H9 (cell line): ENCODE measurements at regions not wholly inside any gene's neighbourhood (a gene's known extent, or its start where the extent isn't known, plus 50 kb on each side); places are given as distances from the start of the nearest gene placed in this dataset.

Experiments used
- DNase-seq: peaks from one replicate; pipeline ENCODE4 v3.0.0-alpha.2; 2017
- H2AFZ ChIP-seq: one replicate; pipeline ENCODE4 v1.6.1; 2013; ENCODE audit warnings: mild to moderate bottlenecking, low read length, control low read depth, moderate library complexity
- H2AK5ac ChIP-seq: 2 replicates; pipeline ENCODE4 v1.6.1; 2013; ENCODE audit warnings: low read length, control low read depth, mixed read lengths; ENCODE audit not compliant: insufficient read length
- H2BK120ac ChIP-seq: one replicate; pipeline ENCODE4 v1.6.1; 2013; ENCODE audit warnings: low read depth, mild to moderate bottlenecking, low read length, control low read depth, inconsistent platforms; ENCODE audit not compliant: poor library complexity, severe bottlenecking
- H2BK12ac ChIP-seq: 2 replicates; pipeline ENCODE4 v1.6.1; 2013; ENCODE audit warnings: low read length, control low read depth, mixed read lengths, low read depth; ENCODE audit not compliant: insufficient read length
- H2BK15ac ChIP-seq: 2 replicates; pipeline ENCODE4 v1.6.1; 2013; ENCODE audit warnings: low read depth, low read length, control low read depth
- H2BK20ac ChIP-seq: one replicate; pipeline ENCODE4 v1.6.1; 2013; ENCODE audit warnings: low read depth, mild to moderate bottlenecking, low read length, control low read depth, inconsistent platforms; ENCODE audit not compliant: poor library complexity, severe bottlenecking
- H2BK5ac ChIP-seq: 2 replicates; pipeline ENCODE4 v1.6.1; 2013; ENCODE audit warnings: low read length, control low read depth, mixed read lengths; ENCODE audit not compliant: insufficient read length
- H3K14ac ChIP-seq: 2 replicates; pipeline ENCODE4 v1.6.1; 2013; ENCODE audit warnings: low read length, control low read depth; ENCODE audit not compliant: insufficient read depth
- H3K18ac ChIP-seq: 2 replicates; pipeline ENCODE4 v1.6.1; 2013; ENCODE audit warnings: low read depth, mild to moderate bottlenecking, mixed read lengths, low read length, control low read depth; ENCODE audit not compliant: insufficient read length
- H3K23ac ChIP-seq: 2 replicates; pipeline ENCODE4 v1.6.1; 2013; ENCODE audit warnings: low read length, control low read depth, mixed read lengths, low read depth; ENCODE audit not compliant: insufficient read length
- H3K23me2 ChIP-seq: 2 replicates; pipeline ENCODE4 v1.6.1; 2013; ENCODE audit warnings: low read depth, mild to moderate bottlenecking, mixed read lengths, low read length, control low read depth; ENCODE audit not compliant: insufficient read length, poor library complexity, severe bottlenecking
- H3K27ac ChIP-seq: 2 replicates; pipeline ENCODE4 v1.5.1; 2013; ENCODE audit warnings: low read length, control low read depth, mixed read lengths, low read depth; ENCODE audit not compliant: insufficient read length
- H3K27me3 ChIP-seq: 2 replicates; pipeline ENCODE4 v1.6.1; 2013; ENCODE audit warnings: low read length, control low read depth, inconsistent platforms; ENCODE audit not compliant: insufficient read depth
- H3K4ac ChIP-seq: 2 replicates; pipeline ENCODE4 v1.6.1; 2013; ENCODE audit warnings: low read depth, mild to moderate bottlenecking, control low read depth, inconsistent platforms, low read length, moderate library complexity
- H3K4me1 ChIP-seq: 2 replicates; pipeline ENCODE4 v1.6.1; 2013; ENCODE audit warnings: low read length, control low read depth, inconsistent platforms; ENCODE audit not compliant: insufficient read depth
- H3K4me2 ChIP-seq: 2 replicates; pipeline ENCODE4 v1.6.1; 2013; ENCODE audit warnings: low read length, control low read depth, mixed read lengths; ENCODE audit not compliant: insufficient read length, insufficient read depth
- H3K56ac ChIP-seq: 2 replicates; pipeline ENCODE4 v1.6.1; 2013; ENCODE audit warnings: low read depth, mild to moderate bottlenecking, mixed read lengths, low read length, control low read depth; ENCODE audit not compliant: insufficient read length
- H3K79me1 ChIP-seq: 2 replicates; pipeline ENCODE4 v1.6.1; 2013; ENCODE audit warnings: low read depth, mild to moderate bottlenecking, moderate library complexity, low read length, control low read depth, inconsistent platforms; ENCODE audit not compliant: insufficient read depth, poor library complexity, severe bottlenecking
- H3K79me2 ChIP-seq: 2 replicates; pipeline ENCODE4 v1.6.1; 2013; ENCODE audit warnings: low read length, control low read depth, inconsistent platforms; ENCODE audit not compliant: insufficient read depth
- H3K9ac ChIP-seq: 2 replicates; pipeline ENCODE4 v1.6.1; 2013; ENCODE audit warnings: low read length, control low read depth, mixed read lengths; ENCODE audit not compliant: insufficient read length; ENCODE audit errors: extremely low read depth
- H3K9me3 ChIP-seq: one replicate; pipeline ENCODE4 v1.6.1; 2013; ENCODE audit warnings: low read depth, low read length, inconsistent platforms; ENCODE audit not compliant: control insufficient read depth
- H3T11ph ChIP-seq: one replicate; pipeline ENCODE4 v1.6.1; 2013; ENCODE audit warnings: mild to moderate bottlenecking, low read length, control low read depth, inconsistent platforms
- H4K20me1 ChIP-seq: one replicate; pipeline ENCODE4 v1.6.1; 2013; ENCODE audit not compliant: control insufficient read depth, insufficient read length, insufficient read depth
- H4K5ac ChIP-seq: 2 replicates; pipeline ENCODE4 v1.6.1; 2013; ENCODE audit warnings: low read depth, mild to moderate bottlenecking, mixed read lengths, low read length, control low read depth; ENCODE audit not compliant: insufficient read length
- H4K8ac ChIP-seq: replicated peaks from 2 replicates; pipeline ENCODE4 v1.6.1; 2013; ENCODE audit warnings: low read length, control low read depth, mixed read lengths, low read depth; ENCODE audit not compliant: insufficient read length
- H4K91ac ChIP-seq: 2 replicates; pipeline ENCODE4 v1.6.1; 2013; ENCODE audit warnings: low read depth, mild to moderate bottlenecking, moderate library complexity, mixed read lengths, low read length, control low read depth; ENCODE audit not compliant: insufficient read length
- H3K27ac Mint-ChIP-seq, 3 experiments: 2 replicates in 2 of 3; 3 replicates in 1 of 3; pipeline ENCODE4 v1.8.0; 2020 to 2021; ENCODE audit warnings: mixed read lengths in 3 of 3, mild to moderate bottlenecking in 1 of 3, moderate library complexity in 1 of 3
- H3K27me3 Mint-ChIP-seq: 2 replicates; pipeline ENCODE4 v1.8.0; 2021; ENCODE audit warnings: low read depth, mild to moderate bottlenecking, moderate library complexity, mixed read lengths
- H3K36me3 Mint-ChIP-seq, 3 experiments: 2 replicates in 2 of 3; 3 replicates in 1 of 3; pipeline ENCODE4 v1.8.0; 2020 to 2021; ENCODE audit warnings: low read depth in 3 of 3, mixed read lengths in 3 of 3; ENCODE audit not compliant: insufficient read depth in 1 of 3
- H3K4me1 Mint-ChIP-seq, 2 experiments: 2 replicates each; pipeline ENCODE4 v1.8.0; 2020; ENCODE audit warnings: mixed read lengths in 2 of 2
- H3K4me3 Mint-ChIP-seq, 2 experiments: 2 replicates in 1 of 2; 3 replicates in 1 of 2; pipeline ENCODE4 v1.8.0; 2020 to 2021; ENCODE audit warnings: mild to moderate bottlenecking in 2 of 2, mixed read lengths in 2 of 2, moderate library complexity in 1 of 2
- H3K9me3 Mint-ChIP-seq, 2 experiments: 2 replicates in 1 of 2; 3 replicates in 1 of 2; pipeline ENCODE4 v1.8.0; 2020; ENCODE audit warnings: mild to moderate bottlenecking in 2 of 2, mixed read lengths in 2 of 2, moderate library complexity in 1 of 2
- CTCF ChIP-seq: fragments of 200-600 bp; sonication (generic); conservative IDR thresholded peaks from 3 replicates; pipeline ENCODE4 v1.8.0; 2021; ENCODE audit warnings: antibody characterized with exemption, mild to moderate bottlenecking
- WGBS: extraction: QIAGEN DNeasy Blood & Tissue Kit; methylation state at CpG from one replicate; pipeline ENCODE4 v1.1.7; 2013; ENCODE audit warnings: missing lambda C conversion rate, low lambda C conversion rate, mixed read lengths; ENCODE audit not compliant: insufficient read length; ENCODE audit errors: extremely low coverage; 5-methylcytosine and 5-hydroxymethylcytosine counted together

- Histone ChIP-seq H2BK20ac (no peak overlapping the region), H2BK120ac (no peak overlapping the region), H3K27ac (no peak overlapping the region), H3K4me2 (no peak overlapping the region), H4K5ac (no peak overlapping the region), H4K91ac (no peak overlapping the region), H3K23ac (no peak overlapping the region), H3K79me1 (no peaks in the 10 kb centered on the region), H2AFZ (no peak overlapping the region), H3K9ac (no peak overlapping the region), H2BK5ac (no peak overlapping the region), H3K4ac (no peak overlapping the region), H3K9me3 (no peaks in the 10 kb centered on the region), H3K27me3 (no peaks in the 10 kb centered on the region), H3K79me2 (no peaks in the 10 kb centered on the region), H3K23me2 (no peaks in the 10 kb centered on the region), H3K56ac (no peak overlapping the region), H3K18ac (no peak overlapping the region), H3K4me1 (no peaks in the 10 kb centered on the region; the same call in 1 of the 2 replicates), H4K8ac (no peak overlapping the region), H2AK5ac (no peak overlapping the region), H3K14ac (no peak overlapping the region), H3T11ph (no peak overlapping the region), H4K20me1 (no peaks in the 10 kb centered on the region), H2BK12ac (no peak overlapping the region), H2BK15ac (no peak overlapping the region)
- no peak for TF ChIP-seq CTCF
- no CpG with 5 or more reads among the region's 2 CpGs for WGBS
- peaks cover 5 to 6% of the 10 kb centered on the region in 2 experiments; a peak in 3 of 5 replicates for H3K9me3 Mint-ChIP-seq
- H3K27ac Mint-ChIP-seq = no peak overlapping the region
- DNase-seq = no peak
- H3K36me3 Mint-ChIP-seq = peaks cover 0 to 2% (median 0%) of the 10 kb centered on the region in 3 experiments; a peak in 2 of 7 replicates
- peaks cover 2% of the 10 kb centered on the region; the same call in 1 of the 2 replicates for H3K27me3 Mint-ChIP-seq
- H3K4me3 Mint-ChIP-seq = no peak overlapping the region
- no peaks in the 10 kb centered on the region for H3K4me1 Mint-ChIP-seq
Measured at GRCh38 chr20:39674842-39675241, 712.7 kb downstream of the DHX35 start.
